K562 (cell line): ENCODE measurements at regions not wholly inside any gene's neighbourhood (a gene's known extent, or its start where the extent isn't known, plus 50 kb on each side); places are given as distances from the start of the nearest gene placed in this dataset.

Experiments
- CBX5 ChIP-seq: IDR thresholded peaks from 2 replicates; pipeline ENCODE4 v1.6.1; 2014; ENCODE audit warnings: low read depth, borderline replicate concordance
- CBX8 ChIP-seq: fragments of 200-600 bp; sonication (generic); IDR thresholded peaks from 2 replicates; pipeline ENCODE4 v1.6.1; 2012; ENCODE audit warnings: borderline replicate concordance, mixed run types, low read depth, mild to moderate bottlenecking, moderate library complexity, mixed read lengths, low read length, control low read depth, inconsistent platforms; ENCODE audit not compliant: poor library complexity, severe bottlenecking; ENCODE audit errors: extremely low read depth
- GABPA ChIP-seq: fragments of 200-800 bp; sonication (Bioruptor generic); conservative IDR thresholded peaks from 2 replicates; pipeline ENCODE4 v1.6.1; 2016; ENCODE audit warnings: low read depth, missing genetic modification characterization, missing compliant biosample characterization
- GTF2F1 ChIP-seq: IDR thresholded peaks from 2 replicates; pipeline ENCODE4 v1.6.1; 2011; ENCODE audit warnings: low read depth, low read length, improper control_type of control experiment
- PHF8 ChIP-seq: fragments of 200-600 bp; sonication (generic); IDR thresholded peaks from 2 replicates; pipeline ENCODE4 v1.6.1; 2012; ENCODE audit warnings: mixed run types, mild to moderate bottlenecking, inconsistent platforms, low read length, moderate library complexity, borderline replicate concordance
- PRMT5 ChIP-seq: sonication (generic); formaldehyde crosslinking; IDR thresholded peaks from 2 replicates; pipeline ENCODE4 v1.5.0; 2020; ENCODE audit warnings: missing genetic modification reagents
- SPI1 ChIP-seq: IDR thresholded peaks from 2 replicates; pipeline ENCODE4 v1.6.1; 2011; ENCODE audit warnings: low read depth, low read length, control low read depth, borderline replicate concordance
- ZNF124 ChIP-seq: sonication (generic); formaldehyde crosslinking; IDR thresholded peaks from 2 replicates; pipeline ENCODE4 v1.8.1; 2022; ENCODE audit warnings: missing genetic modification reagents
- ZSCAN29 ChIP-seq: fragments of 450-650 bp; IDR thresholded peaks from 2 replicates; pipeline ENCODE4 v1.6.1; 2017
- TF ChIP-seq, protein P1 (sequence below), 2 experiments: fragments of 450-650 bp in 1 of 2; sonication (generic) in 1 of 2; formaldehyde crosslinking in 1 of 2; IDR thresholded peaks; 2 replicates each; pipeline versions ENCODE4 v1.7.1 to v1.9.0; 2016 to 2022; ENCODE audit warnings: inconsistent platforms in 1 of 2, mild to moderate bottlenecking in 1 of 2, missing genetic modification reagents in 1 of 2
- TF ChIP-seq, protein P2 (sequence below), 2 experiments: fragments of 450-650 bp; formaldehyde crosslinking in 1 of 2; IDR thresholded peaks; 2 replicates each; pipeline versions ENCODE4 v1.4.0 to v1.6.1; 2014 to 2020; ENCODE audit warnings: mild to moderate bottlenecking in 2 of 2, borderline replicate concordance in 1 of 2, low read depth in 1 of 2
- TF ChIP-seq, protein P3 (sequence below): fragments of 250-450 bp; sonication (Bioruptor Pico); IDR thresholded peaks from 2 replicates; pipeline ENCODE4 v1.8.0; 2021; ENCODE audit warnings: moderate library complexity, mild to moderate bottlenecking, inconsistent platforms

DNA sequence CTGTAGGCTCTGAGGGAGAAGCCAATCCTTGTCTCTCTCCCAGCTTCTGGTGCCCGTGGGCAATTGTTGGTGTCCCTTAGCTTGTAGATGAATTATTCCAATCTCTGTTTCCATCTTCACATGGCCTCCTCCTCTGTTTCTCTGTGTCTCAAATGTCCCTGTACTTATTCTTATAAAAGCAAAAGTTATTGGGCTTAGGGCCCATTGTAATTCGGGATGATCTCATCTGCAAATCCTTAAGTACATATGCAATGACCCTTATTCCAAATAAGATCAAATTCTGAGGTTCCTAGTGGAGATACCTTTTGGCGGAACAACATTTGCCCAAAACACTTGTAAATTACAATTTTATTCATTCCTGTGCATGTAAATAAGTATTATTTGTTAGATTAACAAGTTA is 147.4 kb upstream of the EPHA3 start:
- TF ChIP-seq PRMT5 (no peak), ZNF124 (CRISPR knock-in tag) (no peak), ZSCAN29 (no peak), GABPA (no peak), PHF8 (no peak), CBX8 (no peak), GTF2F1 (no peak), SPI1 (no peak), CBX5 (no peak)
- TF ChIP-seq, protein P1, sequence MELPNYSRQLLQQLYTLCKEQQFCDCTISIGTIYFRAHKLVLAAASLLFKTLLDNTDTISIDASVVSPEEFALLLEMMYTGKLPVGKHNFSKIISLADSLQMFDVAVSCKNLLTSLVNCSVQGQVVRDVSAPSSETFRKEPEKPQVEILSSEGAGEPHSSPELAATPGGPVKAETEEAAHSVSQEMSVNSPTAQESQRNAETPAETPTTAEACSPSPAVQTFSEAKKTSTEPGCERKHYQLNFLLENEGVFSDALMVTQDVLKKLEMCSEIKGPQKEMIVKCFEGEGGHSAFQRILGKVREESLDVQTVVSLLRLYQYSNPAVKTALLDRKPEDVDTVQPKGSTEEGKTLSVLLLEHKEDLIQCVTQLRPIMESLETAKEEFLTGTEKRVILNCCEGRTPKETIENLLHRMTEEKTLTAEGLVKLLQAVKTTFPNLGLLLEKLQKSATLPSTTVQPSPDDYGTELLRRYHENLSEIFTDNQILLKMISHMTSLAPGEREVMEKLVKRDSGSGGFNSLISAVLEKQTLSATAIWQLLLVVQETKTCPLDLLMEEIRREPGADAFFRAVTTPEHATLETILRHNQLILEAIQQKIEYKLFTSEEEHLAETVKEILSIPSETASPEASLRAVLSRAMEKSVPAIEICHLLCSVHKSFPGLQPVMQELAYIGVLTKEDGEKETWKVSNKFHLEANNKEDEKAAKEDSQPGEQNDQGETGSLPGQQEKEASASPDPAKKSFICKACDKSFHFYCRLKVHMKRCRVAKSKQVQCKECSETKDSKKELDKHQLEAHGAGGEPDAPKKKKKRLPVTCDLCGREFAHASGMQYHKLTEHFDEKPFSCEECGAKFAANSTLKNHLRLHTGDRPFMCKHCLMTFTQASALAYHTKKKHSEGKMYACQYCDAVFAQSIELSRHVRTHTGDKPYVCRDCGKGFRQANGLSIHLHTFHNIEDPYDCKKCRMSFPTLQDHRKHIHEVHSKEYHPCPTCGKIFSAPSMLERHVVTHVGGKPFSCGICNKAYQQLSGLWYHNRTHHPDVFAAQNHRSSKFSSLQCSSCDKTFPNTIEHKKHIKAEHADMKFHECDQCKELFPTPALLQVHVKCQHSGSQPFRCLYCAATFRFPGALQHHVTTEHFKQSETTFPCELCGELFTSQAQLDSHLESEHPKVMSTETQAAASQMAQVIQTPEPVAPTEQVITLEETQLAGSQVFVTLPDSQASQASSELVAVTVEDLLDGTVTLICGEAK (IDR thresholded peaks at IDR 0.05), result no peak
- TF ChIP-seq, protein P1 (CRISPR knock-in tag; IDR thresholded peaks at IDR 0.05), result no peak
- TF ChIP-seq, protein P2, sequence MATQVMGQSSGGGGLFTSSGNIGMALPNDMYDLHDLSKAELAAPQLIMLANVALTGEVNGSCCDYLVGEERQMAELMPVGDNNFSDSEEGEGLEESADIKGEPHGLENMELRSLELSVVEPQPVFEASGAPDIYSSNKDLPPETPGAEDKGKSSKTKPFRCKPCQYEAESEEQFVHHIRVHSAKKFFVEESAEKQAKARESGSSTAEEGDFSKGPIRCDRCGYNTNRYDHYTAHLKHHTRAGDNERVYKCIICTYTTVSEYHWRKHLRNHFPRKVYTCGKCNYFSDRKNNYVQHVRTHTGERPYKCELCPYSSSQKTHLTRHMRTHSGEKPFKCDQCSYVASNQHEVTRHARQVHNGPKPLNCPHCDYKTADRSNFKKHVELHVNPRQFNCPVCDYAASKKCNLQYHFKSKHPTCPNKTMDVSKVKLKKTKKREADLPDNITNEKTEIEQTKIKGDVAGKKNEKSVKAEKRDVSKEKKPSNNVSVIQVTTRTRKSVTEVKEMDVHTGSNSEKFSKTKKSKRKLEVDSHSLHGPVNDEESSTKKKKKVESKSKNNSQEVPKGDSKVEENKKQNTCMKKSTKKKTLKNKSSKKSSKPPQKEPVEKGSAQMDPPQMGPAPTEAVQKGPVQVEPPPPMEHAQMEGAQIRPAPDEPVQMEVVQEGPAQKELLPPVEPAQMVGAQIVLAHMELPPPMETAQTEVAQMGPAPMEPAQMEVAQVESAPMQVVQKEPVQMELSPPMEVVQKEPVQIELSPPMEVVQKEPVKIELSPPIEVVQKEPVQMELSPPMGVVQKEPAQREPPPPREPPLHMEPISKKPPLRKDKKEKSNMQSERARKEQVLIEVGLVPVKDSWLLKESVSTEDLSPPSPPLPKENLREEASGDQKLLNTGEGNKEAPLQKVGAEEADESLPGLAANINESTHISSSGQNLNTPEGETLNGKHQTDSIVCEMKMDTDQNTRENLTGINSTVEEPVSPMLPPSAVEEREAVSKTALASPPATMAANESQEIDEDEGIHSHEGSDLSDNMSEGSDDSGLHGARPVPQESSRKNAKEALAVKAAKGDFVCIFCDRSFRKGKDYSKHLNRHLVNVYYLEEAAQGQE (IDR thresholded peaks at IDR 0.05; ENCODE audit: borderline replicate concordance), result no peak
- TF ChIP-seq, protein P2 (CRISPR knock-in tag; IDR thresholded peaks at IDR 0.05; ENCODE audit: low read depth), result no peak
- TF ChIP-seq, protein P3, sequence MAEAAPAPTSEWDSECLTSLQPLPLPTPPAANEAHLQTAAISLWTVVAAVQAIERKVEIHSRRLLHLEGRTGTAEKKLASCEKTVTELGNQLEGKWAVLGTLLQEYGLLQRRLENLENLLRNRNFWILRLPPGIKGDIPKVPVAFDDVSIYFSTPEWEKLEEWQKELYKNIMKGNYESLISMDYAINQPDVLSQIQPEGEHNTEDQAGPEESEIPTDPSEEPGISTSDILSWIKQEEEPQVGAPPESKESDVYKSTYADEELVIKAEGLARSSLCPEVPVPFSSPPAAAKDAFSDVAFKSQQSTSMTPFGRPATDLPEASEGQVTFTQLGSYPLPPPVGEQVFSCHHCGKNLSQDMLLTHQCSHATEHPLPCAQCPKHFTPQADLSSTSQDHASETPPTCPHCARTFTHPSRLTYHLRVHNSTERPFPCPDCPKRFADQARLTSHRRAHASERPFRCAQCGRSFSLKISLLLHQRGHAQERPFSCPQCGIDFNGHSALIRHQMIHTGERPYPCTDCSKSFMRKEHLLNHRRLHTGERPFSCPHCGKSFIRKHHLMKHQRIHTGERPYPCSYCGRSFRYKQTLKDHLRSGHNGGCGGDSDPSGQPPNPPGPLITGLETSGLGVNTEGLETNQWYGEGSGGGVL, result no peak
